GM18868 (cell line): ENCODE measurements at regions not wholly inside any gene's neighbourhood (a gene's known extent, or its start where the extent isn't known, plus 50 kb on each side); places are given as distances from the start of the nearest gene placed in this dataset.

Experiments
- ATAC-seq: cut with Tn5 transposase; IDR thresholded peaks from one replicate; pipeline ENCODE4 v1.9.1; 2021; ENCODE audit warnings: mild to moderate bottlenecking, moderate library complexity; ENCODE audit not compliant: unreplicated experiment

GRCh38 chr1:173128742-173129141, 78.0 kb upstream of the TNFSF18 start:
- no peak for ATAC-seq

GRCh38 chr1:173127369-173128307, 76.9 kb upstream of the TNFSF18 start:
- no peak for ATAC-seq

GRCh38 chr1:173126421-173126820, 75.7 kb upstream of the TNFSF18 start:
- ATAC-seq: no peak

GRCh38 chr1:173122958-173123852, 72.5 kb upstream of the TNFSF18 start:
- ATAC-seq: peak; percentile 89

- peak; percentile 5 for ATAC-seq
Measured at GRCh38 chr1:173122344-173122935, 71.7 kb upstream of the TNFSF18 start.

GRCh38 chr1:173118404-173118803, 67.7 kb upstream of the TNFSF18 start:
- no peak for ATAC-seq

GRCh38 chr1:173117761-173118160, 67.0 kb upstream of the TNFSF18 start:
- no peak for ATAC-seq

- ATAC-seq: peak; percentile 33
Measured at GRCh38 chr1:173117108-173117633, 66.4 kb upstream of the TNFSF18 start.

GRCh38 chr1:173114346-173114745, 63.6 kb upstream of the TNFSF18 start:
- ATAC-seq: no peak

- ATAC-seq: no peak
Measured at GRCh38 chr1:173113015-173113741, 62.4 kb upstream of the TNFSF18 start.

GRCh38 chr1:173112129-173112528, 61.4 kb upstream of the TNFSF18 start:
- peak; percentile 93 for ATAC-seq

- ATAC-seq: no peak
Measured at GRCh38 chr1:173107696-173108095, 57.0 kb upstream of the TNFSF18 start.

GRCh38 chr1:173103006-173103405, 52.3 kb upstream of the TNFSF18 start:
- no peak for ATAC-seq

GRCh38 chr1:173101589-173101988, 50.8 kb upstream of the TNFSF18 start:
- no peak for ATAC-seq

GRCh38 chr1:173100476-173101107, 49.9 kb upstream of the TNFSF18 start:
- no peak for ATAC-seq
